Stimulated activated naive CD8-positive, alpha-beta T cell treated with anti-CD3 and anti-CD28 coated beads, Interleukin-15, Interleukin-2, amounts not matched to agents 100 U/mL and 50 U/mL, for 24 hours (primary cell): ENCODE measurements at regions not wholly inside any gene's neighbourhood (a gene's known extent, or its start where the extent isn't known, plus 50 kb on each side); places are given as distances from the start of the nearest gene placed in this dataset.
"Not testable (repeated sequence)": the region's sequence is repeated elsewhere in the genome, so short reads cannot be mapped to it uniquely, and the experiment has no call there.

Experiments
- ATAC-seq: fragments of 150-1000 bp; cut with Tn5 transposase; one replicate; pipeline ENCODE4 v1.10.0; 2021
- DNase-seq: peaks from one replicate; pipeline ENCODE4 v3.0.0; 2021

DNA sequence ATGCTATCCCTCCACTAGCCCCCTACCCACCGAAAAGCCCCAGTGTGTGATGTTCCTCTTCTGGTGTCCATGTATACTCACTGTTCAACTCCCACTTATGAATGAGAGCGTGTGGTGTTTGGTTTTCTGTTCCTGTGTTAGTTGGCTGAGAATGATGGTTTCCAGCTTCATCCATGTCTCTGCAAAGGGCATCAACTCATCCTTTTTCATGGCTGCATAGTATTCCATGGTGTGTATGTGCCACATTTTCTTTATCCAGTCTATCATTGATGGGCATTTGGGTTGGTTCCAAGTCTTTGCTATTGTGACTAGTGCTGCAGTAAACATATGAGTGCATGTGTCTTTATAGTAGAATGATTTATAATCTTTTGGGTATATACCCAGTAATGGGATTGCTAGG lies 599.3 kb upstream of the B3GAT1 start:
- ATAC-seq, DNase-seq: not testable (repeated sequence)

DNA sequence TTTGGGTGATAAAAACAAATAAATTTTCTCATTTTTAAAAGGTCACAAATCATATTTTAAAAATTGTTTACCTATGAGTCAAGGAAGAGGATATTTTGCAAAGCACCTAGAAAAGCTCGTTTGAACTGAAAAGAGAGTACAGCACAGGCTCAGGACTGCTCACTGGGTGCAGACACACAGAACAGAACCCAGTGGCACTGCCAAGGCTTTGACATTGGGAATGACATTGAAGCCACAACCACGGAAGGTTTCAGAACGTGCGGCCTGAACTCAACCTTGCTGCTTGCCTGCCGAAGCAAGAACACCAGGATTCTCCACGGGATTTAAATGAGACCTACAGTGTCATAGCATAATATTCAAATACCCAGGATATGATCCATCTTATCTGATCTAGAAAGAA lies 597.1 kb upstream of the B3GAT1 start:
- no peak for DNase-seq
- ATAC-seq: no peak

DNA sequence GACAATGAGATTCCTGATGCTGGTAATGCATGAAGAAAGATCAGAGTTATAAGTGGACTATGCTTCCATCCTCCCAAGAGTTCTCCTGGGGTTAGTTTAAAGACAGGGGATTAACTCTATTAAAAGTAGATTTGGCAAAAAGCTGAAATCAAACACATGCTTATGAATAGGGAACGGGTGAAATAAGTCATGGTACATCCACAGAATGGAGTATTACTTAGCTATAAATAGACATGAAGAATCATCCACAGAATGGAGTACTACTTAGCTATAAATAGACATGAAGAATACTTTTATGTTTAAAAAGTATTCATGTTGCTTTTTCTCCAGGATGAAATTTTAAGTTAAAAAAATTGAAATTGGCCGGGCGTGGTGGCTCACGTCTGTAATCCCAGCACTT lies 596.4 kb upstream of the B3GAT1 start:
- ATAC-seq: no peak
- no peak for DNase-seq

- DNase-seq (no peak), ATAC-seq (no peak)
Measured at GRCh38 chr11:135008001-135008405, 596.0 kb upstream of the B3GAT1 start.

- DNase-seq: no peak
- no peak for ATAC-seq
Measured at GRCh38 chr11:135006800-135007199, 594.8 kb upstream of the B3GAT1 start.

DNA sequence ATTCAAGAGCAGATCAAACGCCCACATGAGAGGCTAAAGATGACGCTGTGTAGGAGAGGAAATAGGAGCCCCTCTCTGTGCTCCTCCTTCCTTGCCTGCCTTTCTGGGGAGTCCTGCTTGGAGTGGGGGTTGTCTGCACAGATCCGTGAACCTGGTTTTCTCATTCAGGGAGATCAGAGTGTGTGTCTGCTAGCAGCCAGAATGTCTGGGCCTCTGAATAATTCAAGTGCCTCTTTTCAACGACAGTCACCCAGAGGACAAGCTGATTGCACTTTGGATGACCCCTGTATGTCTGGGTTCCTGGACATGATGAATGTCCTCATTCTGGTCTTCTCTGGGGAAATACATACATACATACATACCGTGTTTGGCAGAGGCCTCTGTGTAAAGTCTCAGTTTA lies 592.5 kb upstream of the B3GAT1 start:
- ATAC-seq (no peak), DNase-seq (no peak)

DNA sequence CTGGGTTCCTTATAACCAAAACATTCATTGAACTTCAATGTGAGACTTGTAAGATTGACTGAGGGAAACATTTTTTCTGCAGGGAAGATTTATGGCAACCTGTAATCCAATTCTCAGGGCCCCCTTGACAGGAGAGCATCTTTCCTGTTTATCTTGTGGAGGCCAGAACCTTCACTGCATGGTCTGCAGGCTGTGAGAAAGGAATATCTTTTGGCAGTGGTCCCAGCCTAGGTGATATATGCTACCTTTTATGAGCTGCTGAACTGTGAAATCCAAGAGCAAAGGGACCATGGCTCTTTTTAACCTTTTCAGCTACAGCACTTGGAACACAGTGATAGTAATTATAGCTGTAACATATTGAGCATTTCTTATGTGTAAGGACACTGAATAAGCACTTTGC lies 590.2 kb upstream of the B3GAT1 start:
- ATAC-seq: no peak
- no peak for DNase-seq

DNA sequence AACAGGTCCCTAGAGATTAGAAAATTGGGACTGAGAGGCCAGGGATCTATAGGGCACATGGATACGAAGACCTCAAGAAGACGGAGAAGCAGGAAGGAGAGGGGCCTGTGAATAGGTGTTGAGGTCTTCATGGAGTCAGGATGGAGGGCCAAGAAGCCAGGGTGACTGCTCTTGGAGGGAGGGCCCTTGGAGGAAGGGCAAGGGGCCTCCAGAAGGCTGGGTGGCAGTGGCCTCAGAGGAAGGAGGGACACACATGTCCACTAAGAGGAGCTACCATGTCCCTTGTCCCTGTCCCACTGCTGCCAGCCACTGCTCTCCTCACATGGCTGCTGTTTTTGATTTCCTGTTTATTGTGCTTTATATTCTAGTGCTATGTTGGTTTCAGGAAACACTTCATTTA lies 589.5 kb upstream of the B3GAT1 start:
- ATAC-seq (no peak), DNase-seq (no peak)

- DNase-seq, ATAC-seq: not testable (repeated sequence)
Measured at GRCh38 chr11:135001065-135001464, 589.0 kb upstream of the B3GAT1 start.

DNA sequence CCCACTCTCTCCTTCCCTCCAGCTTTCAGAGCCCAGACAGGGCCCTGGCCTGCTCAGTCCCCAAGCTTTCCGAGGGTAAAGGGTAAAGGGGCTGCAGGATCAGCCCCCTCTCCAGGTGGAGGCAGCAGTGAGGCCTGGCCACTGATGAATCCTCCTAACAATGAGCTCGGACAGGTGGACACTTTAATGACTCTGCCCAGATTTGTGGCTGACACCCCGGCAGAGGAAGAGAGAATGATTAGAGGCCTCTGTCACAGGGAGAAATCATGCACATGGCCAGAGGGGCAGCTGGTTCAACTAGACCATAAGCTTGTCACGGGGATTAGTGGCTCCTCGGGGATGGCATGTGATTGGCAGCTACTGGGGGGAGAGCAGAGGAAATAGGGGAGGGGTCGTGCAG lies 587.5 kb upstream of the B3GAT1 start:
- DNase-seq: no peak
- no peak for ATAC-seq

- no peak for DNase-seq
- no peak for ATAC-seq
Measured at GRCh38 chr11:134997652-134998320, 585.7 kb upstream of the B3GAT1 start.

- DNase-seq: no peak
- no peak for ATAC-seq
Measured at GRCh38 chr11:134995741-134996140, 583.7 kb upstream of the B3GAT1 start.

DNA sequence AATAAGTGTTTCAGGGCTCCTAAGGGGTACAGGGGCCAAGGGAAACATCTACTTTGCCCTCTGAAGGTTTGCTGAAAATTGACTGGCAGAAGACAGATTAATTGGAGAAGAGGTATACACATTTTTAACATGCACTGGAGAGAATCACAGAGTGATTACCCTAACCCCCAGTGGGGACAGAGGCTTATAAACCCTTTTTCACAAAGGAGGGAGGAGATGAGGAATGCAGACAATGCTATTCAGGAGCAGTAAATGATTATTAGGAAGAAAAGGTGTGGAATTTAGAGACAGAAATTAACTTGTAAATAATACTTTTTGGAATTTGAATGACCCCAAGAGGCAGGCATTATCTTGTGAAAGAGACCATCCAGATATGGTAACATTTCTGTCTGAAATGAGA lies 582.4 kb upstream of the B3GAT1 start:
- no peak for ATAC-seq
- no peak for DNase-seq

DNA sequence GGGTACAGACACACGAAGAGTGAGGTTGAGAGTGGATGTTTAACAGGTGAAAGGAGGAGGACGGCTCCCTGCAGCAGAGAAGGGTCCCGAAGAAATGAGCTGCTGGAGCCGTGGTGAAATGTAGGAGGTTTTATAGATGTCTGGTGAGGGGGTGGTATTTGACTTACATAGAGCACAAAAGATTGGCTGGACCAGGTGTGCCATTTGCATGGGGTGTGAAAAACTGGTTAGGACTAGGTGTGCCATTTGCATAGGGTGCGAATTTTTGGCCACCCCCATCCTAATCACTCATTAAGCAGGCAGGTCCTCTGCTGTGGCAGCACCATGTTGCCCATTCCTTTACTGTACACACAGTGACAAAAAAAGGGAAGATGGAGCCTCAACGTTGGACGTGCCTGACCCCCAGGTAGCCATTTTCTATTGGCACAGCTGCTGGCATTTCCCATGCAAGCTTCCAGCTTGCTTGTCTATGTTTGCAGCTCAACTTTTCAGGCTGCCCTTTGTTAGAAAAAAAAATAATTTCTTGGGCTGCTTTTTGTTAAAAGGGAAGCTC lies 581.7 kb upstream of the B3GAT1 start:
- DNase-seq (no peak), ATAC-seq (no peak)

DNA sequence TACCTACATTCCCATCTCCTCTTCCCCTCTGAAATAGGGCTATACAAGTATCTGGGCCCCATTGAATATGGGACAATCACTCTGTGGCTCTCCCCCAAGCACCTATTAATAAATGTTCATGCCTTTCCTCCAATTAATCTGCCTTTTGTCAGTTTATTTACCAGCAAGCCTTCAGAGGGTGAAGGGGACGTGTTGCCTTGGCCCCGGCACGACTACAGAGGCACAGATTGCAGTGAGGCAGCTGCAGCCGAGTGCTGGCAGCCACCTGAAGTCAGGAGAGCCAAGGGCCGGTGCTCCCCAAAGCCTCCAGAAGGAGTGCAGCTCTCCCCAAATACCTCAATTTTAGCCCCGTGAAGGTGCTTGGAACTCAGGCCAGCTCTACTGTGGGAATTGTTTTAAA lies 580.9 kb upstream of the B3GAT1 start:
- DNase-seq (no peak), ATAC-seq (no peak)

DNA sequence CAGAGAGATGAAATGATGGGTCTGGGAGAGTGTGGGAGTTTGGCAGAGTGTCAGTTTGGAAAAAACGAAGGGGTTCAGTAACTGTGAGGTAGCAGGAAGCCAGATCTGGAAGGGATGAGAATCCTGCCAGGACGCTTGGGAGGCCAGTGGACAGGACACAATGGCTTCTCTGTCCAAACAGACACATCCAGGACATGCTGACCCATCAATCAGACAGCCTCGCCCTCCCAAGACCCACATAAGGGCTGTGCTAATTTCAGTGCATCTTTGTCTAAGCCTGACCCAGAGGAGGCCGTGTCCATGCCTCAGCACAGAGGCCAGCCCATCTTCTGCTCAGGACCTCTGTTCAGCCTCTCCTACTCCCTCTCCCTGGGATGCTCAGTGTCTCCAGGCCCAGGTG lies 576.5 kb upstream of the B3GAT1 start:
- DNase-seq (no peak), ATAC-seq (no peak)

DNA sequence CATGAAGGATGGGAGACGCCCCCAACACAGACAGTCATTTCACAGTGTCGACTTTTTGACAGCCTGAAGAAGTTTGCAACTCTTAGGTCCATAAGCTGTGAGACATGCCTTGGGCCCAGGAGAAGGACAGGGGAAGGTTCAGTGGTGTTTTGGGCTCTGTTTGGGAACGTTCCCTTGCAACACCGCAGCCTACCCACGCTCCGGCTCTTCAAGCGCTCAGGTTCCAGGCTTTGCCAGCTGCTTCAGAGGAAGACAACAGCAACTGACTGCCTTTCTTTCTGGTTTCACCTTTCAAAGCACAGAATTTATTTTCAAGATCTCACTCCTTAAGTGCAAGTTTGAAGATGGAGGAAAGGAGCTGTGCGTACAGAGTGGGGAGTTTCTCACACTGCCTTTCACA lies 575.8 kb upstream of the B3GAT1 start:
- ATAC-seq: no peak
- no peak for DNase-seq

- ATAC-seq (no peak), DNase-seq (no peak)
Measured at GRCh38 chr11:134987223-134987768, 575.3 kb upstream of the B3GAT1 start.

DNA sequence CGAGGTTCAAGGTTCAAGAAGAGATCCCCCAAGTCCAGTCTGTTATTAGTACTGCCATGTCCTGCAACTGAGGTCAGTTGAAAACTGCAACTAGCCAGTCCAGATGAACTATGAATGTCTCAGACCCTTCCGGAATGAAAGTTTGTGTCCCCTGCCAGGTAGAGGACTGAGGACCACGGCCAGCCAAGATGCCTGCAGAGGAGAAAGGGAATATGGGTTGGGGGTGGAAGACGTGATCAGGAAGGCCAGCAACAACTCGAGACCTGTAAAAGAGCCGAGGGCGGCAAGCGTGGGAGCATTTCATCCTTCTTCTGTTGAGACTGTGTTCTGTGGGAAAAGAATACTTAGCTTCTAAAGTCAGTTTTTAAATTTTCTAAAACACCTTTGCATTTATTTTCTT lies 572.4 kb upstream of the B3GAT1 start:
- DNase-seq: no peak

GRCh38 chr11:134982432-134982831 lies 570.4 kb upstream of the B3GAT1 start:
- ATAC-seq, DNase-seq: not testable (repeated sequence)

More for the DNA sequence above, 572.4 kb upstream of the B3GAT1 start:
- ATAC-seq: no peak

DNA sequence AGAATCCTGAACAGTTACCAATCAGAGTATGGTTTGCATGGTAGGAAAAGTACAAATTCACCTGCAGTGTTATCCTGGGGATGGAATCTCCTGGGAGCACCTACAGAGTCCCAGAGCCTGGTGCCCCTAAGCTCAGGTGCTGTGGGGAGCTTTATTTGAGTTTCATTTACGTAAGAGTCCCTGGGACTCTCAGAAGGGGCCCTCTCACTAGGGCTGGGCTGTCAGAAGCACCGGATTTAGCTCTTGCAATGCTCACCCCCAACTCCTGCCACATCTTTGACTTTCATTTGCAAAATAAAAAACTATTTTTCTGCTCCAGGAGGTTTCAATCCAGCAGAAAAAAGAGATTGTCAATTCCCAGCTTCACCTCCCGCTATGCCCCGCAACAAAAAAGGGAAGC lies 569.8 kb upstream of the B3GAT1 start:
- ATAC-seq (no peak), DNase-seq (no peak)

DNA sequence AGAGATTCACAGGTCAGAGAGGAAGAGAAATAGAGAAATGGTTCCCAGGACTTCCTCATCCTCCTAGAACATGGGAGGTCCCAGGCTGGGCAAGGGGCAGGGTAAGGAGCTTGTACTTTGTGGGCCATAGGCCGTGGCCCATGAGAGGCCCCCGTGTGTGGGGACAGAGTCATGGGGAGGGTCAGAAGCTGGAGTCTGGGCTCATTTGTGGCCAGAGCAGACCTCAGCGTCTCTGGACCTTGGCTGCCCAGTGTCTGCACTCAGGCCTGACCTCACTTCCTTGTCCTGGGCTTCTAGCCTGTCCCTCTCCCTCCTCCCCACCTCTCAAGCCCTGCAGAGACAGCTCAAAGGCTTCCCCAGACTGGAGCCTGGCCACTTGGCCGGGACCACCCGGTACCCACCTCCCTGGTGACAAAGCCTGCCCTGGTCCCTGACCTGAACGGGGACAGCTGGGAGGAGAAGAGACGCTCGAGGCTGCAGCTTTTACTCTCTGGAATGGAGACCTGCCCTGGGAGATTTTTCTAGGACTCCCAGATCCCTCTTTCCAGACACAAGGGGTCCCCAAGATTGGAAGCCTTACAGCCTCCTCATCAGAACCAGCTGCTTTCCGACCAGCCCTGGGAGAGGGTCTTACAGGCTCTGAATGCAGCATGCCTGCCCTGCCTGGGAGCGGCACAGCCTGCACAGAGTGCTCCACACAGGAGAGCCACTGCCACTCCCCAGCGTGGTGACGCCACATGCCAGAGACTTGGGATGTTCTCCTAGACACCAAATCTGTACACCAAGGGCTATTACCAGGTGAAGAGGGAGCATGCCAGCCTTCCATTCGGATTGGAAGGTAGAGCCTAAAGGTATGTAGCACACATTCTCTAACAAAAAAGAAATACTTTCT lies 569.0 kb upstream of the B3GAT1 start:
- ATAC-seq (no peak), DNase-seq (no peak)

GRCh38 chr11:134979089-134979457 lies 567.0 kb upstream of the B3GAT1 start:
- not testable (repeated sequence) for ATAC-seq, DNase-seq
